ENCODE measurements at regions not wholly inside any gene's neighbourhood (a gene's known extent, or its start where the extent isn't known, plus 50 kb on each side); places are given as distances from the start of the nearest gene placed in this dataset.

GRCh38 chr13:65889368-65889767 is 1340.8 kb downstream of the PCDH9 start:
- WGBS, result 80% methylated on average over 5 of the region's 5 CpGs
- Histone ChIP-seq H3K4me3 (ENCODE audit: low read length) (no peak overlapping the region), H3K9me3 (ENCODE audit: control insufficient read depth, low read length) (no peaks in the 10 kb centered on the region), H3K27me3 (ENCODE audit: control insufficient read depth, insufficient read depth) (no peaks in the 10 kb centered on the region), H3K27ac (ENCODE audit: low read length) (no peak overlapping the region), H3K4me1 (ENCODE audit: control insufficient read depth, insufficient read depth, low read length) (no peaks in the 10 kb centered on the region)
- DNase-seq, result no peak
- ATAC-seq, result no peak
- intact Hi-C loops (cut with DNase I), result no loop called here

- no peaks in the 10 kb centered on the region for H3K4me1 ChIP-seq (ENCODE audit: control insufficient read depth, insufficient read depth, low read length)
- H3K9me3 ChIP-seq (ENCODE audit: control insufficient read depth, low read length), result no peaks in the 10 kb centered on the region
- H3K27me3 ChIP-seq (ENCODE audit: control insufficient read depth, insufficient read depth), result no peaks in the 10 kb centered on the region
- intact Hi-C loops (cut with DNase I), result no loop called here
- no peak overlapping the region for H3K27ac ChIP-seq (ENCODE audit: low read length)
- no peak for DNase-seq
- ATAC-seq, result no peak
- no peak overlapping the region for H3K4me3 ChIP-seq (ENCODE audit: low read length)
- 89% methylated on average over 4 of the region's 4 CpGs for WGBS
These were observed 1347.3 kb downstream of the PCDH9 start for GRCh38 chr13:65882810-65883209.

GRCh38 chr13:65881561-65882155 is 1348.5 kb downstream of the PCDH9 start:
- intact Hi-C loops (cut with DNase I), result no loop called here
- Histone ChIP-seq H3K27ac (ENCODE audit: low read length) (no peak overlapping the region), H3K4me3 (ENCODE audit: low read length) (no peak overlapping the region), H3K9me3 (ENCODE audit: control insufficient read depth, low read length) (no peaks in the 10 kb centered on the region), H3K27me3 (ENCODE audit: control insufficient read depth, insufficient read depth) (no peaks in the 10 kb centered on the region), H3K4me1 (ENCODE audit: control insufficient read depth, insufficient read depth, low read length) (no peaks in the 10 kb centered on the region)
- ATAC-seq (no peak), DNase-seq (no peak)
- 90% methylated on average over 3 of the region's 3 CpGs for WGBS

- ATAC-seq (no peak), DNase-seq (no peak)
- intact Hi-C loops (cut with DNase I), result no loop called here
- no peak overlapping the region for H3K27ac ChIP-seq (ENCODE audit: low read length)
- no peaks in the 10 kb centered on the region for H3K4me1 ChIP-seq (ENCODE audit: control insufficient read depth, insufficient read depth, low read length)
- no peaks in the 10 kb centered on the region for H3K27me3 ChIP-seq (ENCODE audit: control insufficient read depth, insufficient read depth)
- no peak overlapping the region for H3K4me3 ChIP-seq (ENCODE audit: low read length)
- H3K9me3 ChIP-seq (ENCODE audit: control insufficient read depth, low read length), result no peaks in the 10 kb centered on the region
These were observed 1355.1 kb downstream of the PCDH9 start for GRCh38 chr13:65875031-65875430.

- H3K4me3 ChIP-seq (ENCODE audit: low read length), result no peak overlapping the region
- no peaks in the 10 kb centered on the region for H3K9me3 ChIP-seq (ENCODE audit: control insufficient read depth, low read length)
- no peaks in the 10 kb centered on the region for H3K27me3 ChIP-seq (ENCODE audit: control insufficient read depth, insufficient read depth)
- DNase-seq, result no peak
- no peak overlapping the region for H3K27ac ChIP-seq (ENCODE audit: low read length)
- H3K4me1 ChIP-seq (ENCODE audit: control insufficient read depth, insufficient read depth, low read length), result no peaks in the 10 kb centered on the region
- no peak for ATAC-seq
- intact Hi-C loops (cut with DNase I), result no loop called here
These were observed 1357.7 kb downstream of the PCDH9 start for GRCh38 chr13:65872448-65872847.

- ATAC-seq (no peak), DNase-seq (no peak)
- no peak overlapping the region for H3K27ac ChIP-seq (ENCODE audit: low read length)
- intact Hi-C loops (cut with DNase I), result no loop called here
- H3K9me3 ChIP-seq (ENCODE audit: control insufficient read depth, low read length), result no peaks in the 10 kb centered on the region
- no peaks in the 10 kb centered on the region for H3K27me3 ChIP-seq (ENCODE audit: control insufficient read depth, insufficient read depth)
- H3K4me3 ChIP-seq (ENCODE audit: low read length), result no peak overlapping the region
- H3K4me1 ChIP-seq (ENCODE audit: control insufficient read depth, insufficient read depth, low read length), result no peaks in the 10 kb centered on the region
- WGBS, result 76% methylated on average over 6 of the region's 6 CpGs
These were observed 1361.3 kb downstream of the PCDH9 start for GRCh38 chr13:65868884-65869283.

- no peaks in the 10 kb centered on the region for H3K9me3 ChIP-seq (ENCODE audit: control insufficient read depth, low read length)
- ATAC-seq (no peak), DNase-seq (no peak)
- WGBS, result 70% methylated on average over 4 of the region's 4 CpGs
- no peaks in the 10 kb centered on the region for H3K4me1 ChIP-seq (ENCODE audit: control insufficient read depth, insufficient read depth, low read length)
- H3K27me3 ChIP-seq (ENCODE audit: control insufficient read depth, insufficient read depth), result no peaks in the 10 kb centered on the region
- no peak overlapping the region for H3K4me3 ChIP-seq (ENCODE audit: low read length)
- intact Hi-C loops (cut with DNase I), result no loop called here
- H3K27ac ChIP-seq (ENCODE audit: low read length), result no peak overlapping the region
These were observed 1362.0 kb downstream of the PCDH9 start for GRCh38 chr13:65868099-65868498.

- H3K4me3 ChIP-seq (ENCODE audit: low read length), result no peak overlapping the region
- intact Hi-C loops (cut with DNase I), result no loop called here
- no peak for DNase-seq
- no peaks in the 10 kb centered on the region for H3K27me3 ChIP-seq (ENCODE audit: control insufficient read depth, insufficient read depth)
- ATAC-seq, result no peak
- WGBS, result 93% methylated on average over 6 of the region's 6 CpGs
- H3K4me1 ChIP-seq (ENCODE audit: control insufficient read depth, insufficient read depth, low read length), result no peaks in the 10 kb centered on the region
- no peaks in the 10 kb centered on the region for H3K9me3 ChIP-seq (ENCODE audit: control insufficient read depth, low read length)
- H3K27ac ChIP-seq (ENCODE audit: low read length), result no peak overlapping the region
These were observed 1364.0 kb downstream of the PCDH9 start for GRCh38 chr13:65866138-65866537.

GRCh38 chr13:65865206-65865605 is 1364.9 kb downstream of the PCDH9 start:
- DNase-seq (no peak), ATAC-seq (no peak)
- Histone ChIP-seq H3K27ac (ENCODE audit: low read length) (no peak overlapping the region), H3K9me3 (ENCODE audit: control insufficient read depth, low read length) (no peaks in the 10 kb centered on the region), H3K27me3 (ENCODE audit: control insufficient read depth, insufficient read depth) (no peaks in the 10 kb centered on the region), H3K4me3 (ENCODE audit: low read length) (no peak overlapping the region), H3K4me1 (ENCODE audit: control insufficient read depth, insufficient read depth, low read length) (no peaks in the 10 kb centered on the region)
- intact Hi-C loops (cut with DNase I), result no loop called here
- WGBS, result 87% methylated on average over 2 of the region's 2 CpGs

GRCh38 chr13:65864039-65864438 is 1366.1 kb downstream of the PCDH9 start:
- Histone ChIP-seq H3K4me1 (ENCODE audit: control insufficient read depth, insufficient read depth, low read length) (no peaks in the 10 kb centered on the region), H3K4me3 (ENCODE audit: low read length) (no peak overlapping the region), H3K9me3 (ENCODE audit: control insufficient read depth, low read length) (no peaks in the 10 kb centered on the region), H3K27me3 (ENCODE audit: control insufficient read depth, insufficient read depth) (no peaks in the 10 kb centered on the region), H3K27ac (ENCODE audit: low read length) (no peak overlapping the region)
- 99% methylated on average over 1 of the region's 1 CpG for WGBS
- DNase-seq, result no peak
- intact Hi-C loops (cut with DNase I), result no loop called here
- no peak for ATAC-seq

GRCh38 chr13:65860306-65860705 is 1369.8 kb downstream of the PCDH9 start:
- WGBS, result 71% methylated on average over 2 of the region's 2 CpGs

GRCh38 chr13:65857942-65858565 is 1372.1 kb downstream of the PCDH9 start:
- H3K4me1 ChIP-seq (ENCODE audit: control insufficient read depth, insufficient read depth, low read length), result no peaks in the 10 kb centered on the region
- H3K4me3 ChIP-seq (ENCODE audit: low read length), result no peak overlapping the region
- intact Hi-C loops (cut with DNase I), result no loop called here
- ATAC-seq (no peak), DNase-seq (no peak)
- 59% methylated on average over 1 of the region's 1 CpG for WGBS
- H3K27ac ChIP-seq (ENCODE audit: low read length), result no peak overlapping the region
- H3K27me3 ChIP-seq (ENCODE audit: control insufficient read depth, insufficient read depth), result no peaks in the 10 kb centered on the region
- no peaks in the 10 kb centered on the region for H3K9me3 ChIP-seq (ENCODE audit: control insufficient read depth, low read length)

More at GRCh38 chr13:65860306-65860705, 1369.8 kb downstream of the PCDH9 start:
- no peaks in the 10 kb centered on the region for H3K4me1 ChIP-seq (ENCODE audit: control insufficient read depth, insufficient read depth, low read length)
- no peak overlapping the region for H3K4me3 ChIP-seq (ENCODE audit: low read length)
- H3K9me3 ChIP-seq (ENCODE audit: control insufficient read depth, low read length), result no peaks in the 10 kb centered on the region
- ATAC-seq (no peak), DNase-seq (no peak)
- no peaks in the 10 kb centered on the region for H3K27me3 ChIP-seq (ENCODE audit: control insufficient read depth, insufficient read depth)
- H3K27ac ChIP-seq (ENCODE audit: low read length), result no peak overlapping the region
- intact Hi-C loops (cut with DNase I), result no loop called here
